GM12892 (cell line): ENCODE measurements at regions not wholly inside any gene's neighbourhood (a gene's known extent, or its start where the extent isn't known, plus 50 kb on each side); places are given as distances from the start of the nearest gene placed in this dataset.

Experiments used
- POLR2A ChIP-seq: IDR thresholded peaks from 2 replicates; pipeline ENCODE4 v1.6.1; 2011; ENCODE audit warnings: low read depth, low read length, control low read depth
- POLR2AphosphoS5 ChIP-seq: IDR thresholded peaks from 2 replicates; pipeline ENCODE4 v1.6.1; 2011; ENCODE audit warnings: low read depth, low read length, control low read depth
- TAF1 ChIP-seq: IDR thresholded peaks from 2 replicates; pipeline ENCODE4 v1.6.1; 2011; ENCODE audit warnings: low read depth, mild to moderate bottlenecking, control low read depth, low read length, borderline replicate concordance

DNA sequence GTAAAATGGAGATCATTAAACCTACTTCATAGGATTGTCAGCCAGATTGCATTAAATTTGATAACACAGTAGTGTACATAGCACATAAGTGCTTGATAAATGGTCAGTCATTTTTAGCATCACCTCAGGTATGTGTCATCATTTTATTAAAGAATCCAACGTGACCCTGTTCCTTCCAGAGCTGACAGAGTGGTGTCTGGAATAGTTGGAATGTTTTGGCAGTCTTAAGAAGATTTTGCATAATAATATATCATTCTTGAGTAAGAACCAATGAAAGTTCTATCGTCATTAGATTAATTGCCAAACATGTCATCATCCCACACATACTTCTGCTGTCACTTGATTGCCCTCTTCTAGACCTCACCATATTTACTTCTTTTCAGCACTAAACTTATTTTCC, 451.4 kb upstream of the POM121L12 start:
- TF ChIP-seq POLR2A (no peak), POLR2AphosphoS5 (no peak), TAF1 (no peak)
